Dermis blood vessel endothelial cell (primary cell): ENCODE measurements at regions not wholly inside any gene's neighbourhood (a gene's known extent, or its start where the extent isn't known, plus 50 kb on each side); places are given as distances from the start of the nearest gene placed in this dataset.
"Not testable (repeated sequence)": the region's sequence is repeated elsewhere in the genome, so short reads cannot be mapped to it uniquely, and the experiment has no call there.

Experiments used
- DNase-seq: peaks from one replicate; pipeline ENCODE4 v3.0.0; 2010

- no peak for DNase-seq
These were observed 288.2 kb upstream of the SEMA6A start for GRCh38 chr5:116862632-116863455.

DNA sequence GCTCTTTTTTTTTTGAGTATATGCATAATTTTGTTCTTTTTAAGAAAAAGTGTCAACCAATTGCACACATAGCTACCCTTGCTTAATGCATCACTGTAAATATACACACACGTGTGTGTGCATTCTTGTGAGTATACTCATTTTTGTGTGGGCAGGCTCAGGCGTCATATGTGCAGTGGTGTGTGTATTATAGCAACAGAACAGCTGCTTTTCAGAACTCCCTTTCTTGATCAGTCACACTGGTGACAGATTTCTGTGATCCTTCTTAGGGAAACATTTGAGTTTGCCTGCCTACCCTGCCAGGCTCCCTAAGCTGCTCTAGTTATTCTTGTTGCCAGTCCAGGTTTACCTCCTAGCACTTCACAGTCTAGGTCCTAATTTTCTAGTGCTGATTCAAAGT is 287.0 kb upstream of the SEMA6A start:
- no peak for DNase-seq

DNA sequence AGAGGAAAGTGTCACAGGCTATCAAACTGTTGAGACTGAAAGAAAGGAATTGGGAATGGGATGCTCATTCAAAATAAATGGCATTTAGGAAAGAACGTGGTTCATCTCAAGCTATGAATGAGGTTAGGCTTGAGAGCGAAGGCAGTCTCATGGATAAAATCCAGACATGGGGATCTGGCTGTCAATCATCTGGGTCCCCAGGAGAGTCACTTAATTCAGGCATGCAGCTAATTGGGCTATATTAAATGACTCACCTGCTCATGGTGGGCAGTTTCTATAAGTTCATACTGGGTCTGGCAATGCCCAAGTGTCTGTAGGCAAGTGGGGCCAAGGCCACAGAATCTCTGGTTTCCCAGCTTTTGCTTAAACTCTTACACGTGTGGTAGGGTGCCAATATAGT is 286.5 kb upstream of the SEMA6A start:
- no peak for DNase-seq

- DNase-seq, result no peak
These were observed 285.2 kb upstream of the SEMA6A start for GRCh38 chr5:116859666-116860320.

DNA sequence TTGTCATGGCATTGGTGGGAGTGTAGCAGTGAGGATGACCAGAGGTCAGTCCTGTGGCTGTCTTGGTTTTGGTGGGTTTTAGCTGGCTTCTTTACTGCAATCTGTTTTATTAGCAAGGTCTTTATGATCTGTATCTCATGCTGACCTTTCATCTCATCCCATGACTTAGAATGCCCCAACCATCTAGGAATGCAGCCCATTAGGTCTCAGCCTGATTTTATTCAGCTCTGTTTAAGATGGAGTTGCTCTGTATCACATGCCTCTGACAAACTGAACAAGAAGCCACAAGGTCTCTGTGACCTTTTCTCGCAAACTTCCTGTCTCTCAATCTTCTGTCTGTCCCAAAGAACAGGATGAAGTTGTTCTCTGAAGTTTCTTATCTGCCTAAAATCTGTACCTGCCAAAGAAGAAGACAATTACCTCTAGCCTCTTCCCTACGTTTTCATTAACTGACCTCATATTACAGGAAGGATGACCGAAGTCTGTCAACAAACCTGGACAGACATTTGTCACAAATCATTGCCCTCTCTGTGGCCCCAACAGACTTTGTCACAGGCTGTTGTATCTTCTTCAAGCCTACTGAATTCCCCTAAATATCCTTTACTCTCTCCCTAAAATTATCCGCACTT is 284.2 kb upstream of the SEMA6A start:
- DNase-seq, result no peak

DNA sequence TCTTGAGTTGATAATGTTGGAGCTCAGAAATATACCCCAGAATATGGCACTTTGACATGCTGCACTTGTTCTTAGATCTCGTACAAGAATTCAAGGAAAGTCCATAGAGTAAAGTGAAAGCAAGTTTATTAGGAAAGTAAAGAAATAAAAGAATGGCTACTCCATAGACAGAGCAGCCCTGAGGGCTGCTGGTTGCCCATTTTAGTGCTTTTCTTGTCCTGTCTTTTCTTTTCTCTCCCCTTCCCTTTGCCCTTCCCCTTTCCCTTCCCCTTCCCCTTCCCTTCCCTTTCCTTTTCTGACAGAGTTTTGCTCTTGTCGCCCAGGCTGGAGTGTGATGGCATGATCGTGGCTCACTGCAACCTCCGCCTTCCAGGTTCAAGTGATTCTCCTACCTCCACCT is 283.4 kb upstream of the SEMA6A start:
- DNase-seq, result not testable (repeated sequence)

DNA sequence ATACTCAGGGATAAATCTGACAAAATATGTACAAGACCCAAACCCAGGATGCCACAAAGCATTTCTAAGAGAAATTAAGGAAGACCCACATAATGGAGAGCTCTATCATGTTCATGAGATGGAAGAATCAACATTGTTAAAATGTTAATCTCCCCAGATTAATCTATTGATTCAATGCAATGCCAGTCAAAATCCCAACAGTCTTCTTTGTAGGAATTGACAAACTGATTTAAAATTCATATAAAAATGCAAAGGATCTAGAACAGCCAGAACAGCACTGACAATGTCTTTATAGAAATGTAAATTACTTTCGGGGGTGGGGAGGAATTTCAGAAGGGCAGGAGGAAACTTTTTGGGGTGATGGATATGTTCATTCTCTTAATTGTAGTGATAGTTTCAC is 281.6 kb upstream of the SEMA6A start:
- DNase-seq, result no peak

DNA sequence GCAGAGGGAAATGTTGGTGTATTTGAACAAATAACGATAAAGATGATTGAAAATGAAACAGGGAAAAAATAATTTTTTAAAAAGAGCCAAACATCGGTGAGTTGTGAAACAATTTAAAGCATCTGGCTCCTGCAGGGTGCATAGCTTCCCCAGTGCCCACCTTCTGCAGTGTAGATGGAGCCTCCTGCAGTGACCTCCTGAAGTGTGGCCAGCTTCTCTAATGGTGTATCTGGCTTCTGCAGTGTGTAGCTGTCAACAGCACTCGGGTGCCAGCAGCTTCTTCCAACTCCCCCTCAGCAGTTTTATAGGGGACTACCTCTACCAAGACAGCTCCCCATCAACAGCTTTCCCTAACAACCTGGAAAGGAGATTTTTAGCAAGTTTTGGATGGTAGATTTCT is 279.4 kb upstream of the SEMA6A start:
- DNase-seq, result no peak

- DNase-seq, result no peak
These were observed 274.4 kb upstream of the SEMA6A start for GRCh38 chr5:116848954-116849581.

DNA sequence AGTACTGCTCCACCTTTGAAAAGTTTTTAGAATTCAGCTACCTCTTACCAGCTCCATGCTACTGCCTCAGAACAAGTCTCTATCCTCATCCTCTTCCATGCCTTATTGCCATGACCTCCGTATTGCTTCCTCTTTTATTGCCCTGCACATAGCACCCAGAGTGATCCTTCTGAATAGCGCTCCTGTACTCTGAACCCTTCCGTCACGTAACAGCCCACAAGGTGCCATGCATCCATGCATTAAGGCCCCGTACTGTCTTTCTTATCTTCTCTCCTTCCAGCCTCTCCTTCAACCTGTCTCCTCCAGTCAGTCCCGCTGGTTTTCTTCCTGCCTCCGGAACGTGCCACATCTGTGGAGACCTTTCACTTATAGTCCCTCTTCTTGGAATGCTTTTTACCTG is 273.3 kb upstream of the SEMA6A start:
- no peak for DNase-seq

DNA sequence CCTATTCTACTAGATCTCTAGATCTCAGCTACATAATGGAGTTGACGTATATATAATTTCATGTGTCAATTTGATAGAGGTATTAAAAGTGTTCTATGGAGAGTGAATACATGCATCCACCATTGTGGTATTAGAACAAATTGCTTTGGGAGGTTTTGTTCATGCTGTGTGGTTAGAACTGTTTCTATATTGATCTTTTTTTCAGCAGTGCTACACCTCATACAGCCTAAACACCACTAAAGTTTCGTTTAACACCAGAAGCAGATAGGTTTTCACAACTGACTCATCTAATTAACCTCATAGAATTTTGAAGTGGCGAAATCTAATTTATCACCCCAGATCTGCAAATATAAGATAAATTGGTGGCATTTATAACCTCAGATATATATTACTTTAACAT is 269.4 kb upstream of the SEMA6A start:
- DNase-seq, result no peak

DNA sequence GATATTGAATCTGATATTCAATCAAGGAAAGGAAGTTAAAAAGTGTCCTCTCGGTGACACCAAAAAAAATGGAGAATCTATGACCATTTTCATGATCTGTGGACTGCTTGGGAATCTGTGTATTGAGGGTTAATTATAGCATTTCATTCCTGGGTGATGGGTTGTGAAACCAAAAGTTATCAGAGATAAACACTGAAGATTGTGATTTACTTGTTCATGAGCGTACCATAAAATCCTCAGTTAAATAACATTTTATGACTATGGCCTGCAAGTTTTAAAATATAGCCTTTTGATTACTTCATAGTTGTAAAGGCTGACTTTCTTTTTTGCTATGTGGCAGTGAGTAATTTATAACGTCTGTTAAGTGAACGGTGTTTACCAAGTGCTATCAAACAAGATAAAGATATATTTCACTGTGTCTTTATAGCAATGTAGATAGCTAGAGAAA is 267.9 kb upstream of the SEMA6A start:
- DNase-seq, result no peak

GRCh38 chr5:116841734-116842133 is 267.1 kb upstream of the SEMA6A start:
- DNase-seq, result no peak

DNA sequence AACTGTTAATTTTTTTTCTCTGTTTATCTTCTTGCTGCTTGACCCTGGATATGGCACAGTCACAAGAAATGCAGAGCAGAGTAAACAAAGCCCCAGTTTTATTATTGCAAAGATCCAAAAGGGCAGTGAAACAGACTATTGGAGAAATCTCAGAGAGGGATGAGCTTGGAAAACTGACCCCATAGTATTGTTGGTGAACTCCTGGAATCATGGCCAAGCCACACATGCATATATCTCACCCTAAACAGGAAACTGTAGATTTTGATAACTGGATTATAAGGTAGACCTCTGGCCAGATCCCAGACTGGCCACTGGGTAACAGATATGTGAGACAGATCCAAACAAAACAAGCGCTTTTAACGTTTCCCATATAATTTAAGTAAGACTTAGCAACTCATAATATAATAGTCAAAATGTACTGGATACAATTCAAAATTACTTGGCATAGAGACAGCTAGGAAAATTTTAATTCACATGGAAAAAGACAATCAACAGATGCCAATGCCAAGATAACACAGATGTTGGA is 263.5 kb upstream of the SEMA6A start:
- no peak for DNase-seq

DNA sequence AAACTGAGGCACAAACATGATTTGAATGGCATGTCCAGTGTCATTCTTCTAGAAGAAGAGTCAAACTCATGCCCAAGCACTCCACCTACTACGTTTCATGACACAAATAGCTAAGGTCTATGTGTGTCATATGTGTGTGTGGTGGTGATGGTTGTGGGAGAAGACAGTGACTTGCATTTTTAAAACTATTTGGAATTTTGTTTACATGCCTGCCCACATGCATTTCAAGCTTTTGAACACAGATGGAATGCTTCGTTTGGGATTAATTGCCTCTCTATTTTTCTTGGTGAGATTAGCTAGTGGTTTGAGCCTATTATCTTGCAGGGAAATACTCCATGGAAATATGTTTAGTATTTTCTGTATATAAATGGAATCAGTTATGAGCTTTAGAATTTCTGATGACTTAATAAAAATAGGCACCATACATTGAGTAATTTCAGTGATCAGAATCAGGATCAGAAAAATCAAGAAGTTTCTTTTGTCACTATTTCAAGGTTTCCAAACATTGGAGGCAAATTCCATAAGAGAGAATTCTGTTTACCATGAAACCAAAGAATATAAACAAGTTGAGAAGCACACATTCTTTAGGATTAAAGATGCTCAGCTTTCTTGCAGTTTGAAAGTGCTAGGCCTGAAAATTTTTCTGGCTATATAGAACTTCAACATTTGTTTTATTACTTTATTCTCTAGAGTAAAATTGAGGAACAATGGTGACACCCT is 260.3 kb upstream of the SEMA6A start:
- DNase-seq, result no peak

- DNase-seq, result no peak
These were observed 255.5 kb upstream of the SEMA6A start for GRCh38 chr5:116830079-116830478.

GRCh38 chr5:116827078-116827477 is 252.5 kb upstream of the SEMA6A start:
- no peak for DNase-seq

DNA sequence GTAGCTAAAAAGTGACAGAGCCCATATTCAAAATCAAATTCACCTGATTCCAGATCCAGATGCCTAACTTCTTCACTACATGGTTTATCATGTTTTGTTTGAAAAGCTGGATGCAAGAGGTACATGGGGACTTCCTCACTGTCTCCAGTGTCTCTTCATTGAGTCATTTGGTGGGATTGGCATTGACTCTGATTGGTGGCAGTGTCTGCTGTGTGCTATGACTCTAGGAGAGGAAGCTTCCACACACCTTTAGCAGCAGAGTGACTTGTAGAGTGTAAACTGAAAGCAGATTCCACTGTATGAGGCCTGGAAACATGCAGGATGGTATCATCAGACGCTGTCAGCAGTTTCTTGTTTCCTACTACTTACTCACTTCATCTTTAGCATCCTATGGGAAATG is 250.9 kb upstream of the SEMA6A start:
- no peak for DNase-seq

GRCh38 chr5:116824751-116825438 is 250.3 kb upstream of the SEMA6A start:
- DNase-seq, result no peak

DNA sequence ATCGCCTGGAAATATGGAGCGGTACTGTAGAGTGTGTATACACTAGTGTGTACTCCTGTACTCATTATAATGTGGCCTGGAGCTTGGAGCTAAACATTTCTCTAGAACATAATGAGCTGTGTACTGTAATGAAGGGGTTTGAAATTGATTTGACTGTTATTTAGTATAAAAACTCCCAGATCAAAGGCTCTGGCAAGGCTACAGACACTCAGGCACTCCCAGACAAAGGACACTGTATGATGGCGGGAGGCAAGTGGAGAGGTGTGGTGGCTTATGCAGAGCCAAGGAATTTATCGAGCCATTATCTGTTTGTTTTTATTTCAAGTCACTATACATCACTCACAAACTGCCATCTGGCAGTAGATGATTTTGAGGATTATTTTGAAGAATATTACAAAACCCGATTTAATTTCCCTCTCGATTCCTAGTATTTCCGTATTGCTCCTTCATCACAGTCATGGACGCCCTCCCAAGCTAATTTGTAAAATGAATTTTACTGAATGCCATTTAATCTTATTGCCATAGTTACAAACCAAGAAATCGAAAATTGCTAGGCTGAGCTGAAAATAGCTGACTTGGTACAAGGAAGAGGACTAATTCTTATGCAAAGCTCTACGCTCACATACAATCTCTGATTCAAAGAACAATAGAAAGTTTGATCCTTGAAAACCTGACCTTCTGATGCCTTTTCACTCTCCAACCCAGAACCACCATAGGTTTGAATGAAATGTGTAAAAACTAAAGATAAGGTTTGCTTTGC is 240.2 kb upstream of the SEMA6A start:
- DNase-seq, result no peak

GRCh38 chr5:116813906-116814305 is 239.3 kb upstream of the SEMA6A start:
- DNase-seq, result no peak
